8988T (cell line): ENCODE measurements at regions not wholly inside any gene's neighbourhood (a gene's known extent, or its start where the extent isn't known, plus 50 kb on each side); places are given as distances from the start of the nearest gene placed in this dataset.
A peak's percentile ranks its signal among the peaks of the same experiment; 100 is the strongest.

ENCODE experiments used
- DNase-seq: peaks from one replicate; pipeline ENCODE4 v3.0.0; 2011

DNA sequence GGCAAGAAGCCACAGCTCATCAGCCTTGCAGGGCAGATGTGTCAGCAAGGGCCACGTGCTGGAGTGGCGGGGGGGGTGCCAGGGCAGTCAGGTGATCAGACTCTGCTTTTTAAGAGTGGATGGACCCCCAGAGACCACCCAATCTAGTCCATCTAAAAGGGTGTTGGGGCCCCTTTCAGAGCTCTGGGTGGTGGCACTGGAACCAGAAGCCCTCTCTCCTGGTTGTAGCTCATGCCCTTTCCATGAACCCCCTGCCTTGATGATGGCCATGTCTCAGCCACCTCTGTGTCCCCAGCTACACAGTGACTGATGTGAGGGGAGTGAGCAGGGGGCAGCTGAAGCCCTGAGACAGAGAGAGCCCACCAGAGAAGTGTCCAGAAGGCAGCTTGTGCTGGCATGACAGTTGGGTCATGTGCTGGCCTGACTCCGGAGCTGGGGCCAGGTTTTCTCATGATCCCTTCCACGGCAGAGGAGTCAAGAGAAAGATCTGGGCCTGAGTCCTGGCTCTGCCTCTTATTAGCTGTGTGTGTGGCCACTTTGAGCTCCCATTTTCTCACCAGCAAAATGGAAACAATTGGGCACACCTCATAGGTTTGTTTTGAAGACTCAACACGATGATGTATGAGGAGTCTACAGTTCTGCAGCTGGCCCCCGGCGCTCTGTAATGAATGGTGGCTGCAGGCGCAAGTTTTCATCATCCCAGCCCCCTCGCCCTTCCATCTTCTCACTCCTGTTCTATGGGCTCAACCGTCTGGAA is 195.7 kb downstream of the ZFP36L2 start:
- no peak for DNase-seq

GRCh38 chr2:43029186-43029585 is 197.2 kb downstream of the ZFP36L2 start:
- DNase-seq: no peak

GRCh38 chr2:43028188-43028587 is 198.2 kb downstream of the ZFP36L2 start:
- no peak for DNase-seq

DNA sequence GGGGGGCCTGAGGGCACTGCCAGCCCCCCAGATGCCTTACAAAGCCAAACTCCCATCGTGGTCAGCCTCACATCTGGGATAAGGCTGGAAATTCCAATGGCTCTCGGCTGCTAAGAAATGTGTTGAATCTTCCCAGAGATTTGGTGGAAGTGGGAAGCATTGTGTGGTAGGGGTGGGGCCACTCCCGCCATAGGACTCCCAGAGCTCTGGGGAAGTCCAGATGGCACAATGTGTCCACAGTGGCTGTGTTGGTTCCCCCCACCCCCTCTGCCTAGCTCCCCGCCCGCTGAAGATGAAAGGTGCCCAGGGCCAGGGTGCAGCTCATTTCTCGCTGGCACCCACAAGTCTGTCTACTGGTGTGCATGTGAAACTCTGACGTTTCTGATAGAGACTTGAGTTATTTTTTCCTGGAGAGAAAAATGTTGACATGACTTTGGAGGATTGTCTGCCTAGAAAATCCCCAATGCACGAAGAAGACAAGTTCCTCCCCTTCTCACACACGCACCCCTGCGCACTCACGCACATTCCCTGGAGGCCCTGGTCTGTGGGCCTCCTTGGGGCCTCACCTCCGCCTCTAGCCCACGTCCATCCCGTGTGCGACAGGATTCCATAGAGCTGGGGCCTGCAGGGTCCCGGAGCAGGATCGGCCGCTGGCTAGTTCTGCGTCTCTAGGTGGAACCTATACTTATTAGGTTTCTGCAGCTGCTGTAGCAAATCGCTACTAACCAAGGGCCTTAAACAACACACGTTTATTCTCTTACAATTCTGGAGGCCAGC is 199.1 kb downstream of the ZFP36L2 start:
- DNase-seq: no peak

GRCh38 chr2:43026426-43027096 is 199.8 kb downstream of the ZFP36L2 start:
- DNase-seq: no peak

- DNase-seq: no peak
These were observed 200.6 kb downstream of the ZFP36L2 start for GRCh38 chr2:43025709-43026295.

DNA sequence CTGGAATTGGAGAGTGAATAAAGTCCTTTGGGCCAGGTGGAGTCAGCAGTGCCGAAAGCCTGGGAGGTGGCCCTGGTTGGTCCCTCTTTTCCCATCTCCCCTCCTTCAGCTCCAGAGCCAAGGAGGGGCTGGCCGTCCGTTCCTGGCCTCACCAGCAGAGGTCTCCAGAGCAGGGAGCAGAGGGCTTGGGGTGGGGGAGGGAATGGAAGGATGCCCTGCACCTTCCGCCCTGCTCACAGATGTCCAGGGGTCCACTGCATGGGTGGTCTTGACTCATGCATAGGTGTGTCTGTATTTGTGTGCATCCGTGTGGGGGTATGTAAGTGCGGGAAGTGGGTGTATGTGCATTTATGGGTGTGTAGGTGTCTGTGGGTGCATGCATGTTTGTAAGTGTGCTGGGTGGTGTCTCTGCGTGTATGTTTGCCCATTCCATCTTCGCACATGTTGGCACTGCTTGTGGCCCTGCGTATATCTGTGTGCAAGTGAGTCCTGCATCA is 201.8 kb downstream of the ZFP36L2 start:
- DNase-seq: peak; percentile 79

- DNase-seq: no peak
These were observed 202.5 kb downstream of the ZFP36L2 start for GRCh38 chr2:43023791-43024514.

GRCh38 chr2:43022896-43023295 is 203.5 kb downstream of the ZFP36L2 start:
- DNase-seq: no peak

DNA sequence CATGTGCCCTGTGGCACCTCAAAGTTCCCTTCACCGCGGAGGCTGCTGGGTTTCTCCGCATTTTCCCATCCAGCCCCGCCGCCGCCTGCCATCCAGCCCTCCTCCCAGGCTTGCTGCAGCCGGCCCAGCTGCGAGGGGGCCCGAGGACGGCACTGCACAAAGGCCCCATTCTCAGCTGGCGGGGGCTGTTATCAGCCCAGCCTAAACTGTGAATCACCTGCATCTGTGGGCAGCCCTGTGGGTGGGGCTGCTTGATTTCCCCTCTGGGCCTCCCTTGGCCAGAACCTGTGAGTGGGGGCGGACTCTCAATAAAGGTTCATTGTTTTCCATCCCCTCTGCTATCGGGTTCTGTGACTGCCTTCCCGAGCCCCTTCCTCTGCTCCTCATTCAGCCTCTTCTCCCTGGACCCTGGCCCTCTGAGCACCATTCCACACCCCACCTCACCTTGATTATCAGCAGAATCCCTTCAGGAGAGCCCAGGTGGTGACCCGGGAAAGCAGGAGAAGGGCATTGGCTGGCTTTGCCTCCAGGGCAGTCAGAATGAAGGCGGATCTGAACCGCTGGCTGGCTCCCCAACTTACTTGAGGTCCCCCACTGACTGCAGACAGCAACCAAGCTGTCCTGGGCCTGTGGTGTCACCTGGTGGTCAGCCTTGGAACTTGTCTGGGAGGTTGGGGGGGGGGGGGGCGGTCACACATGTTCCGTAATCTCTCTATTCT is 204.5 kb downstream of the ZFP36L2 start:
- no peak for DNase-seq

GRCh38 chr2:43020990-43021669 is 205.3 kb downstream of the ZFP36L2 start:
- DNase-seq: no peak

- DNase-seq: no peak
These were observed 206.1 kb downstream of the ZFP36L2 start for GRCh38 chr2:43020296-43020695.

DNA sequence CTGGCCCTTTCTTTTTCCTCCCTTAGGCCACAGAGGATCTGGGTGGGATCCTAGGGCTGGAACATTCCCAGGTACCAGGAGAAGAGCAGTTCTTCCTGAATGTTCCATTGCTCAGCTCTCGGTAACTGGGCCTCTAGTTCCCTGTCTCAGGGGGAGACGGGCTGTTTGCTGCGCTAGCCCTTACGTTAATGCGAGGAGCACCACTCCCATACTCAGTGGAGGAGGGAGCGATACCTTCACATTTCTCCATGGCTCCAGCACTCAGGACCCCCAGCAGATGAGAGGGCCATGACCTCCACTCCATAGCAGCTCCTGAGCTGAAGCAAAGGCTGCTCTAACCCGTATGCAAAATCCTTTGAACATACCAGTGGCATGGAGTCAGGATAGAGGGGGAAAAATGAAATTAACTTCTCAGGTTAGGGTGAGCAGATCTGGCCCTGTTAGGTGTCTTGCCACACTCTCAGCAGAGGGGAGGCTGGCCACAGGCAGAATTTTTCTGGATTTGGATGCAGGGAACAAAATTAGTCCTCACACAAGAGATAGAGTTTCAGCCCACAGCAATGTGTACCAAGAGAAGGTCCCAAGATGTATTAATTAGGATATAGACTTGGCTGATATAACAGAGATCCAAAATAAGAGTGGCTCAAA is 206.7 kb downstream of the ZFP36L2 start:
- DNase-seq: no peak

DNA sequence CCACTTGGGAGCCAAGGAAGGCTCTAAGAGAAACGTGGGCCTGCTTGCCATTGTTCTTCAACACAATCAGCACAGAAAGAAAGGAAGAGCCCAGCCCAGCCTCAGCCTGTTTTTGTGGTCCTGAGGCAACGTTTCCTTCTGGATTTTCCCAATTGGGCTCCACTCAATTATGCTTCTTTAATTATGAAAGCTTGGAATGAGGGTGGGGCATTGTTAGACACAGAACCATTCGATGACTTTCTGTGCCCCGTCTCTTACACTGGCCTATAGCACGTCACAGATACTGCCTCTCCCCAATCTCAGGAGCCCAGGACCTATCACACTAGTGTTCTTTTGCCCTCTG is 207.4 kb downstream of the ZFP36L2 start:
- no peak for DNase-seq

- DNase-seq: no peak
These were observed 208.0 kb downstream of the ZFP36L2 start for GRCh38 chr2:43018179-43019024.

DNA sequence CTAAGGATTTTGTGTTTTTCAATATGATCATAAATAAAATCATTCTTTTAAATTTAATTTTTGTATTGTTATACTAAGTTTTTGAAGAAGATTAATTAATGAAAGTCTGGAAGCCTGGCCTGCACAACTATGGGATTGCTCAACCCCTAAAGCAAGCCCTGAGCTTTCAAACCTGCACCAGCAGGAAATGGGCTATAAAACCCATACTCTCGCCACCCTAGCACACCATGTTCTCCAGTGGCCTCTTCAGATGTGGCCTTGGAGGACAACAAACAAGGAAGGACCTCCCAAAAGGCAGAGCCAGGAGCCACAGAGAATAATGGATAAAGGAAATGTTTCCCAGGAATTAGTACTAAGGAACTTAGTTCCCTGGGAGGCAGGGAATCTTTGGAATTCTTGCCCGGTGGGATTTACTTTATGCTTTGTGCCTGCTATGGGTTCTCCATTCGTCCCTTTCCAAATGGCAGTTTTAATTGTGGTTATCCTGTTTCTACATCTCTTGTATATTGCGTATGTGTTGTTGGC is 212.5 kb downstream of the ZFP36L2 start:
- DNase-seq: no peak

DNA sequence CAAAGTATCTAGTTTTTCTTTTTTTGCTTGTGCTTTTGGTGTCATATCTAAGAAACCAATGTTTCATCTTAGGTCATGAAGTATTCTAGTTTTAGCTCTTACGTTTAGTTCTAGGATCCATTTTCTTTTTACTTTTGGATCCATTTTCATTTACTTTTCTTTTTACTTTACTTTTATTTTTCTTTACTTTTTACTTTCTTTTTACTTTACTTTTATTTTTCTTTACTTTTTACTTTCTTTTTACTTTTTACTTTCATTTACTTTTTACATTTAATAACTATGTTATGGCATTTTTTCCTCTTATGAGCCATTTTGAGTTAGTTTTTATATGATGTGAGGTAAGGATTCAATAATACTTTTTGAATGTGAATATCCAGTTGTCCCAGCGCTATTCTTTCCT is 213.4 kb downstream of the ZFP36L2 start:
- DNase-seq: no peak

GRCh38 chr2:43011158-43011491 is 215.3 kb downstream of the ZFP36L2 start:
- no peak for DNase-seq

DNA sequence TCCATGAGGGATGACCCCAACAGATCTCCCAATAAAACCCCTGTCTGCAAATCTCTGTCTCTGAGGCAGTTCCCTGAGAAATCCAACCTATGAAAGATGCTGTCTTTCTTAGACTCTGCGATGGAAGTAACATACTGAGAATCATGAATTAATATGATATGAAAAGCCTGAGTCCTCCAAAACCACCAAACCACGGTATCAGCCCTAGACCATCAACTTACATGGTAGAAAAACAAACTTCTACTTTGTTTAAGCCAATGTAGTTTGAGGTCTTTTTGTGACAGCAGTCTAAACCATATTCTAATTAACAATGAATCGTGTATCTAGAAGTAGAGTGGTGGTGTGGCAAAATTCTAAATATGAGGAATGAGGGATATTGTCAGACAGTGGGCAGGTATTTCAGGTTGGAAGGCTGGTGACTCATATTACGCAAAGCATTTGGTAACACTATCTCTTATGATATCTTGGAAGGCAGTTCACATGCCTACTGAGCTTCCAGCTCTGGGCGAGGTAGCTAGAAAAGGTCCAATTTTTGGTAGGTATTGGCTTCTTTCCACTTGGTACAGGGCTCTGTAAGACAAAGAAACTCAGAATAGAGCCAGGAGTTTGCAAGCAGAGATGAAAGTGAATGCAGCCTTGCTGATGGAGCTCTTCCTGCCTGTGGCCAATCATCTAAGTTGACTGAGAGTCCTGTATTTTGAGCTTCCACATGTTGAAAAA is 215.8 kb downstream of the ZFP36L2 start:
- no peak for DNase-seq
